ENCODE measurements at regions not wholly inside any gene's neighbourhood (a gene's known extent, or its start where the extent isn't known, plus 50 kb on each side); places are given as distances from the start of the nearest gene placed in this dataset.
"Not testable (repeated sequence)": the region's sequence is repeated elsewhere in the genome, so short reads cannot be mapped to it uniquely, and the experiment has no call there.

DNA sequence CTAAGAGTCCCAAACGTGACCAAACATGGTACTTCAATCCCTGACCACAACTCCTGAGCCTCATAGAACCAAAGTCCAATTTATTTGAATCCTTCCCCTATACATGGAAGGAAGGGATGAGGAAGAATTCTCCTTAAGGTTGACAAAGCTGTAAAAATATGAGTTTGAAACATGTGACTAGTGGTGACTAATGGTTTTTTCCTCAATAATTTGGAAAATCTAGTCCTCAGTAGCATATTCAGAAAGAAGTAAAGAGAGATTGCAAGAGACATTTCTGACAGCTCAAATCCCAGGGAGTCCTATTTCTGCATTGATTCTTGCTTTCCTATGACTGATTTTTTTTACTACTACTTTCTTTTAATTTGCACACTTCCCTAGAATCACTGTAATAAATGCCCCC, 443.7 kb downstream of the FRK start:
- no peak for DNase-seq

DNA sequence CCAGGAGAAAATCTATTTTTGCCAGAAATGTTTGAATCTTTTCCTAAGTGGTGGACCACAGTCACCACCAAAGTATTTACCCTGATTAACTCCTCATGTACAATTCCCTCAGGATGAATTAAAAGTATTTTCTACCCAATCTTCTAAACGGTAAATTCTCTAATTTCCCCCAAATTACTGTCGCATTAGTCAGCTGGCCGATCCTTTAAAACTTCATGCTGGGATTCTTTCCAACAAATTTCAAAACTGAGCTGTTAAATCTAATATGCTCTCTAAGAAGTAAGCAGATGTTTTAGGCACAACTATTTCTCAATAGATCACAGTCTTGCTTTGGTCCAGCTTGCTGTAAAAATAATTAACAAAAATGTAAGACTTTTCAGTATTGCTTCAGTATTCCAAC, 447.2 kb downstream of the FRK start:
- DNase-seq = no peak

DNA sequence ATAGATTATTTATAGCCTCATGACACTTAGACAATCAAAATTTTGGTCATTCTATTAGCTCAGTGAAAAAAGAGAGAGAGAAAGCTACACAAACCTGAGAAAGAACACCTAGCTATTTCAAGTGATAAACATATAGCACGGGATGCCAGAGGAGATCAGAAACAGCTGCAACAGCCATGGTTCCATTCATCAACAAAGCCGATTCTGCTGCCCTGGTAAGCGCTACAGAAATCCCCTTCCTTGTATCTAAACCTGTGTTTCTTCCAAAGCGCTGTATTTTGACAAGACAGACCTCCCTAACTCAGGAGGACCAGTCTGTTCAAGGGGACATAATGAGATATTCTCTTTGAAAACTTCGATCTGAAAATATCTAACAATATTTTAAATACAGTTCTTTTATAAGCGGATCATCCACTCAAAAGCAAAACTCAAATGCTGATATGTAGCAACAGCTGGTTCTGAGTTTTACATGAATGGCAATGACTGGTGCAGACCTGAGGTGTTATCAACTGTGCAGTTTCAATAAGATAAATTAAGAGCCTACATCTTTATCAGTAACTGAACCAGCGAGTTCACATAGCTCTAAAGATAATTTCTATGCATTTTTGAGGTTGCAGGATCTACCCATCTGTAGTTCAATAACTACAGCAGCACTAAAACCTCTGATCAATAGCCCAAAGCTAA, 447.8 kb downstream of the FRK start:
- no peak for DNase-seq

DNA sequence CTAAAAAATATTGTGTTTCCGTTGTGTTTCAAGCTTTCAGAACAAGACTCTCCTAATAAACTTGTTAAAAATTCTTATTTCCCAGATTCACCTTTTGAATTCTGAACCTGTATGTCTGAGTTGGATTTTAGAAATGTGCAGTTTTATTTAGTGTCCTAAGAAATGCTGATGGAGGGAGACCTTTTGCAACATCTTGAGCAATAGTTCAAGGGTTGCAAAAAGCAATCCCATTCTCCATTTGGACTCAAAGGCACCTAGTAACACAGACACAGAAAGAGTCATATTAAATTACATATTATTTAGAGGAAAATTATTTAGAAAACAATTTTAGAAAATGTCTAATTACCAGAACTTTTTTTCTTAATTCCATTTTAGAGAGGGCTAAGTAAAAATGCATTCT, 448.5 kb downstream of the FRK start:
- no peak for DNase-seq

DNA sequence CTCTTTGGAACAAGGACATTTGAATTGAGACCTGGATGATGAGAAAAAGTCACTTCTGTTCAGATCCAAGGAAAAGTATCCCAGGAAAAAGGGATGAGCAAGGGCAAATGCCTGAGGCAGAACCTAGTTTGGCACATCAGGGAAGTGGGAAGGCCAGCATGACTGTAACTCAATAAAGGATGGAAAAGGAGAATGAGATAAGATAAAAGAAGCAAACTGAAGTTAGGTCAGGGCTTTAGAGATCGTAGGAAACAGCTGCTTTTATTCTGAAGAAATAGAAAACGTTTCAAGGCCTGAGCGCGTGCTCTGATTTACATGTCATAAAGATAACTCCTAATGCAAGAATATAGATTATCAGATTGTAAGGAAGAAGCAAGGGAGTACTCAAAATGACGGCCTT, 450.0 kb downstream of the FRK start:
- no peak for DNase-seq

DNA sequence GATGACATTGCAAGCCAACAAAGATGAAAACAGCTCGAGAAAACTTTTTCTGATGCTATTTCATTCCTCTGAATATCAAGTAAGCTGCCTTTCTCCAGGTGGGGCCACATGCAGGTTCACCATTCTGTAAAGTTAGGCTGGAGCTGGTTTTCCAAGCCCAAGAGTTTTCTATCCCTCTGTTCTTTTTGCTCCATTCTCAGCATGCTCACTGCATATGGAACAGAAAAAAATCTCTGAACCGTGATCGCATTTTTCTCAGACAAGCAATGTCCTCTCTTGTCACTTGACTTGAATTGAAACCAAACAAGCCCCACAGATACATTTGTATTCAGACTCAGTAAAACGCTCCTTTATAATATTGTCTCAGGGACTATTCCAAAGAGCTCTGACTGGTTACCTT, 451.6 kb downstream of the FRK start:
- no peak for DNase-seq

GRCh38 chr6:115602466-115602865, 458.2 kb downstream of the FRK start:
- no peak for DNase-seq

DNA sequence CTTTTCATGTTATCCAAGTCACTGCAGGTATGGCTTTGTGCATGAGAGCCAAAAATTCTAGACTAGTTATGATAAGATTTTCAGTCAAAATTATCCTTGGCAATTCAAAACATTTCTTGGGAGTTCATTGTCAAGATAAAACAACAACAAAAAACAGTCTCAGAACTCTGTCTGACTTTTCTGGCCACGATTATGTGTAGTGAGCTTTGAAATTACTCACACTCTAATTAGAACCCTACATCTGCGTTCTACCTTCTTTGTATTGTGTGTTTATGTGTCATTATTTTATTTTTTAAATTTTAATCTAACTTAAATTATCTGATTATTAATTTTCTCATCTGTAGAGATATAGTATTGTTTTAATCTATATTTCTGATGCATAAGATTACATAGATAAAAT, 459.2 kb downstream of the FRK start:
- no peak for DNase-seq

GRCh38 chr6:115601064-115601463, 459.6 kb downstream of the FRK start:
- DNase-seq = no peak

DNA sequence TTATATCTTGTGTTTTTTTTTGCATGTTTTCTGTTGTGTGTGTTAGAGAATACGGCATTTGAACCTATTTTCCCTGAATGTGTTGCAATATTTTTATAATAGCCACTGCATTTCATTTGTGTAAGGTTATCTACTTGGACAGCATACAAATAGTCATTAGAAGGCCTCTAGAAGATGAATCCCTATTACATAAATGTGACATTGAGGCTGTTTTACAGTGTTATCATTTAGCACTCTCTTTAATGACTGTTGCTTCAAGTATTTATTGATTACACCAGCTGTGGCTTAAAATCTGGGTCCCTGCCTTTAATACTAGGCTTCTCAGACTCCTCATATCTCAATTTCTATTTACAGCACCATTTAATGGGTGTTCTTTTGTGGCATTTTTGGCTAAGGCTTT, 465.8 kb downstream of the FRK start:
- no peak for DNase-seq

DNA sequence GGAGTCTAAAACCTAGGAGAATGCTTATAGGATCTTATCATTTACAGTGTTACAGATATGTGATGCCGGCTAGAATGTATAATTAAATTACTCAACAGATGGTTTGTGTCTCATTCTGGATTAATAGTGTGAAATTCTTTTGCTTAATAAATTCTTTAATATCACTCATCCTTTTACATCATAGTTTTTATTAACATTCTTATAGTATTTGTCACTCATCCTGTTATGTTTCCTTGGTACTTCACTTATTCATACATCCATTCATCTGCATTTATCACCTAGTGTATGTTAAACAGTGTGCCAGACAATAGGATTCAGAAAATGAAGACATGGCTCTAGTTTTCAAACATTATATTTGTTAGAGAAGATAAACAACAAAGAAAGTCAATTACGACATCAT, 468.7 kb downstream of the FRK start:
- no peak for DNase-seq

GRCh38 chr6:115589072-115589471, 471.6 kb downstream of the FRK start:
- not testable (repeated sequence) for DNase-seq

- DNase-seq = no peak
Measured at GRCh38 chr6:115583290-115583689, 477.4 kb downstream of the FRK start.

GRCh38 chr6:115582386-115582785, 478.3 kb downstream of the FRK start:
- DNase-seq = no peak

DNA sequence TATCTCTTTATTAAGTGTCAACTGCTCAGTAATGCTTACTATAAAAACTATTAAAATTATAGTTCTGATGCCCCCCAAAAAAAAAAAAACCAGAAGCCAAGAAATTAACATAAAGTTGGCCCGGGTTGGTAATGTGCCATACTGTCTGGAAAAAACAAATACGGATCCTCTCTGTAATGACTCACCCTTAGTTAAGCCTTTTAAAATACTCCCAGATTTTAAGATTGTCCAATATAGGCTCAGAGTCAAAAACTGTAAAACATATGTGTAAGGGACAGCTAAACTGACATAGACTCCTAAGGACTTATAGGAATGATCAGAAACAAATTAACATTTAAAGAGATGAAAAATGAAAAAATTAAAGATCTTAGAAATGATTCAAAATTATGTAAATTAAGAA, 481.1 kb downstream of the FRK start:
- not testable (repeated sequence) for DNase-seq

GRCh38 chr6:115577270-115577669, 483.4 kb downstream of the FRK start:
- DNase-seq = no peak

DNA sequence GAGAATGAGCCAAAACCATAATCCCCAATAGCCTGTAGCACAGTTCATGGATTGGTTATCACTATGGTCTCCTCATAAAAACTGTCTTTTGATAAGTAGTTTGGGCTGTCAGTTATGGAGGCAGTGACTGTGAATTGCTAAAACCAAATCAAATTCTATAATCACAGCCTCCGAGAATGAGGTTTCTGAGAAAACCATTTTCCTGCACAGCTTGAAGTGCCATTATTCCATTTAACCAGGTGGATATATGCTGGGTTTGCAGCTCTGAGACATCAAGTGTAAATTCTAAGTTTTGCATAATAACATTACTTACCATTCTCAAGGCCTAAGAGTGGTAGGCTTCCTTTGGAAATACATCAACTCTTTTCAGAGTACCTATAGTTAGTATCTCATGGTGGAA, 485.4 kb downstream of the FRK start:
- no peak for DNase-seq

DNA sequence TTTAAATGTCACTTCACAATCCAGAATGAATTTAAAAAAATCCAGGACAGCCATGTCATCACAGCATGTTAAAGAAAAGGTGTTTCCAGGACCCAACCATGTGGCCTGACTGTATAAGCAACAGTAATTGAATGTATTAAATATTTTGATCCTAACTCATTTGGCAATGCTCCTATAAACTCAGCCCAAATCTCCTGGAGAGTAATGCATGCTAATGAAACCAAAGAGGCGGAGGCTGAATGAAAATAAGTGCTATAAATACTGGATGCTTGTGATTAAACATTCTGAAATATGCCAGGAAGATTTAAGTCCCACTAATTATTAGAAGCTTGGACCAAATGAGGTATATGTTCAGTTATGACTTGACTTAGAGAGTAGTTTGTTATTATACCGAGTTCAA, 486.8 kb downstream of the FRK start:
- DNase-seq = no peak

DNA sequence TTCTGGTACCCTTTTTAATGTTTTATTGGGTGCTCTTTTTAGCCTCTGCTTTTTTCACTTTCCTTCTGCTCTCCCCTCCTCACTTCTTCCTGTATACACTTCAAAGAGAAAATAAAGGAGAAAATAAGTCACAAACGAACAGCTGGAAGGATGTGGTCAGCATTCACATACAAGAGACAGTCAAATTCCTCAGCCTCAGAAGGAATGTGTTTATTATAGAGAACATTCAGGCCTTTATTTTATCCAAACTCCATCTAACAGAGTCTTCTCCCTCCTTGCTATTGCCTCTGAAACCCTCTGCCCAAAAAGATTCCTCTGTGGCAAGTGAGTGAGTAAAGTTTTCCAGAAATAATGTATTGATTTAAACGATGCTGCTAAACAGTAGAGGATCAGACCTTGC, 490.4 kb downstream of the FRK start:
- DNase-seq = no peak

GRCh38 chr6:115554060-115554459, 506.6 kb downstream of the FRK start:
- DNase-seq = no peak

- DNase-seq = peak; percentile 96
Measured at GRCh38 chr6:115551527-115551926, 509.2 kb downstream of the FRK start.

GRCh38 chr6:115545672-115545986, 515.1 kb downstream of the FRK start:
- no peak for DNase-seq

DNA sequence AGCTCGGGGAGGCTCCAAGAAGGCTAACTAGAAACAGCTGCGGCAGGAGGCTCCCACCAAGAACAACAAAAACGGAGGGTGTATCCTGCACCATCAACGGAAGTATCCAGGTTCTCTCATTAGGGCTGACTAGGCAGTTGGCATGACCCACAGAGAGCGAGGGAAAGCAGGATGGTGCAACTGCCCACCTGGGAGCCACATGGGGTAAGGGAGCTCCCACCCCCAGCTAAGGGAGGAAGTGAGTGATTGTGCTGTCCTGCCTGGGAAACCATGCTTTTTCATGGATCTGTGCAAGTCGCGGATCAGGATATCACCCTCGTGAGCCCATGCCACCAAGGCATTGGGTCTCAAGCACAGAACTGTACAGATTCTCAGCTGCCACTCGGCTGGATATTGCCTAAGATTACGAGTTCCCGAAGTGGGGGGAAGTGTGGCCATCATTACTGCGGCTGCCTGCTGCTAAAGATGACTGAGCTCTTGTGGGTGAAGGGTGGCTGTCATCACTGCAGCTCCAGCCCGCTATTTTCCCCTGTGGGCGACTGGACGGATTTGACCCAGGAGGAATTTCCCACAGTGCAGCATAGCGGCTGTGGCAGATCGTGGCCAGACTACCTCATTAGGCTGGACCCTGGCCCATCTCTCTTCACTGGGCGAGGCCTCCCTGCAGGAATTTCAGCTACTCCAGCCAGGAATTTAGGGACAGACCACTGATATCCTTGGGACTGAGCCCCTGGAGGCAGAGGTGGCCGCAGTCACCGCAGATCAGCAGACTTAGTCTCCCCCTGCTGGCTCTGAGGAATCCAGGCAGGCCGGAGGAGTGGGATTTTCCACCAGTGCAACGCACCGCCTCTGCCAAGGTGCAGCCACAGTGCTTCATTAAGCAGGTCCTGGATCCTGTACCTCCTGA, 515.7 kb downstream of the FRK start:
- DNase-seq = peak; percentile 47

DNA sequence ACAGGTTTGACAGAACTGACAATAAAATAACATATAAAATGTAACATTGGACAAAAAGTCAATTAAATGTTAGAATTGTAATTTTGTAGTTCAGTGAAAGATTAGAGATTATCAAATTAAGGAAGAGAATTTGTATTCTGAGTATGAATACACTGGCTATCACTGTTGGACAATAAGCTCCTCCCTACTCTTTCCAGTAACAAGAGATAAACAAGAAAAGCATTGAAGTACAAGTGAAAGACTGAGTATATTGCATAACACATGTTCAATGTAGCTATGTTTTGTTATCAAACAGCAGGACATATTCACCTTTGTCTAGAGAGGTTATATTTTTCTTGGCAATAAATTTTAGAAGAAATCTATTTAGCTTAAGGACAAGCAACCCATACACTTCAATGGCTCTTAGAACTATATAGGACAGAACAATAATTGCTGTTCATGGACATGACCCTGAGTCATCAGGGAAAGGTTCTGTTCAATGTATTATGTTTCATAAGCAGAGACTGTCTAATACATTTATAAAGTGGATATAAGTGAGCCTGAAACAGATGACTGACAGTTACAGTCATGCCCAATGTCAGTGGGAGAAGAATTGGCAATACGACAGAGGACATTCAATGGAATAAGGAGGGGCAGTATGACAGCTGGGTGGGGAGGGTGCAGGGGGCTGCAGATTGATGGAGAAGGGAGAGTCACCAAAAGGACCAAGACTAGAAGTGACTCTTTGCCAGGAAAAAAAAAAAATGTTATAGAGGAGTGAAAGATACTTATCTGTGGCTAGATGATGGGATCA, 520.4 kb downstream of the FRK start:
- DNase-seq = no peak
